ENCODE measurements at regions not wholly inside any gene's neighbourhood (a gene's known extent, or its start where the extent isn't known, plus 50 kb on each side); places are given as distances from the start of the nearest gene placed in this dataset.

DNA sequence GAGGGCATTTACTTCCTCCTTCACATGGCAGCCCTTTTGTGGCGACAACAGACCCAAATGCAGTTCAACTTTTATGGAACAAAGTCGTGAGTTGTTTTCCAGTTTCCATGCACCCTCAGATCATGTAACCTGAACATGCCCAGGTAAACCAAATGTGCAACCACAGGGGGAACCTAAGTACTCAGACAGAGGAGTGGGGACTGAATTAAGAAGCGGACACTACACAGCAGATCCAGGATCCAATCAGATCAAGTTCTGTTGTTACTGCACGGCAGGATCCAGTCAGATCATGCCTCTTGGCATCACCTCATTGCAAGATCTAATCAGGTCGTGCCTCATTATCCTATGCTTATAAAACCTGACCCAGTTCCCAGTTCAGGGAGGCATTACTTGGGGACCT, 115.7 kb downstream of the MATN1 start:
- TF ChIP-seq BACH2 (CRISPR knock-in tag; IDR thresholded peaks at IDR 0.05; ENCODE audit: borderline replicate concordance) (no peak), TCF4 (CRISPR knock-in tag; IDR thresholded peaks at IDR 0.05; ENCODE audit: borderline replicate concordance) (no peak), OSR1 (CRISPR knock-in tag; IDR thresholded peaks at IDR 0.05) (no peak), ZNF565 (CRISPR knock-in tag; conservative IDR thresholded peaks at IDR 0.05; ENCODE audit: low read depth) (no peak), TOX (CRISPR knock-in tag; IDR thresholded peaks at IDR 0.05; ENCODE audit: borderline replicate concordance) (no peak), POU6F1 (CRISPR knock-in tag; IDR thresholded peaks at IDR 0.05; ENCODE audit: borderline replicate concordance, low read depth) (no peak), ZNF8 (CRISPR knock-in tag; IDR thresholded peaks at IDR 0.05) (no peak), PATZ1 (CRISPR knock-in tag; IDR thresholded peaks at IDR 0.05; ENCODE audit: borderline replicate concordance) (no peak), RARB (CRISPR knock-in tag; IDR thresholded peaks at IDR 0.05) (no peak), SNAI2 (CRISPR knock-in tag; IDR thresholded peaks at IDR 0.05) (no peak), PPARA (CRISPR knock-in tag; IDR thresholded peaks at IDR 0.05; ENCODE audit: borderline replicate concordance) (no peak), ARNTL (CRISPR knock-in tag; IDR thresholded peaks at IDR 0.05; ENCODE audit: borderline replicate concordance, low read depth) (no peak)
- no peak for ATAC-seq

DNA sequence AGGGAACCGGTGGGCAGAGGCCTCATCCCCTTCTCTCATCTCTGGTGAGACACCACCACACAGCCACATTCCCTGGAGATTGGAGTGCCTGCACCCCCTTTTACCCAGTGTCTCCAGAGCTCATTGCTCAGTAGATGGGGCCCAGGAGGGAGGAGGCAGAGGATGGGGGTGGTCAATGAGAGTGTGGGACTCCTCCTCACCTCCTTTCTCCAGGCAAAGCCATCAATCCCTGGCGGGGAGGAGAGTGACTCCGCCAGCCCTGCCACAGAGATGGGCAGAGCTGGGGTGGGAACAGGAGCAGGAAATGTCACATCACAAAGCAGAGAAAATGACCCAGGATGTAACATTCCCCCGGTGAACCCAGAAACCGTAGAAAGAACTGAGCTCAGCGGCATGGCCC, 117.2 kb downstream of the MATN1 start:
- no peak for ATAC-seq
- TF ChIP-seq TSHZ2 (CRISPR knock-in tag; IDR thresholded peaks at IDR 0.05) (no peak), ZFP3 (CRISPR knock-in tag; IDR thresholded peaks at IDR 0.05) (no peak), TCF4 (CRISPR knock-in tag; IDR thresholded peaks at IDR 0.05; ENCODE audit: borderline replicate concordance) (no peak), CSDC2 (CRISPR knock-in tag; IDR thresholded peaks at IDR 0.05) (no peak), ISL1 (CRISPR knock-in tag; IDR thresholded peaks at IDR 0.05) (no peak), TOX (CRISPR knock-in tag; IDR thresholded peaks at IDR 0.05; ENCODE audit: borderline replicate concordance) (no peak), CREB5 (CRISPR knock-in tag; IDR thresholded peaks at IDR 0.05; ENCODE audit: low read depth) (no peak), SNAI2 (CRISPR knock-in tag; IDR thresholded peaks at IDR 0.05) (no peak), ZC3H10 (CRISPR knock-in tag; IDR thresholded peaks at IDR 0.05) (no peak), ZFP30 (CRISPR knock-in tag; IDR thresholded peaks at IDR 0.05) (no peak), PPARA (CRISPR knock-in tag; IDR thresholded peaks at IDR 0.05; ENCODE audit: borderline replicate concordance) (no peak), OSR1 (CRISPR knock-in tag; IDR thresholded peaks at IDR 0.05) (no peak), POU6F1 (CRISPR knock-in tag; IDR thresholded peaks at IDR 0.05; ENCODE audit: borderline replicate concordance, low read depth) (no peak), ZNF70 (CRISPR knock-in tag; IDR thresholded peaks at IDR 0.05) (no peak), ESRRG (CRISPR knock-in tag; IDR thresholded peaks at IDR 0.05) (no peak), GLIS3 (CRISPR knock-in tag; IDR thresholded peaks at IDR 0.05) (no peak), PATZ1 (CRISPR knock-in tag; IDR thresholded peaks at IDR 0.05; ENCODE audit: borderline replicate concordance) (no peak), ARNTL (CRISPR knock-in tag; IDR thresholded peaks at IDR 0.05; ENCODE audit: borderline replicate concordance, low read depth) (no peak), ZNF565 (CRISPR knock-in tag; conservative IDR thresholded peaks at IDR 0.05; ENCODE audit: low read depth) (no peak)
- TF ChIP-seq, protein P1, sequence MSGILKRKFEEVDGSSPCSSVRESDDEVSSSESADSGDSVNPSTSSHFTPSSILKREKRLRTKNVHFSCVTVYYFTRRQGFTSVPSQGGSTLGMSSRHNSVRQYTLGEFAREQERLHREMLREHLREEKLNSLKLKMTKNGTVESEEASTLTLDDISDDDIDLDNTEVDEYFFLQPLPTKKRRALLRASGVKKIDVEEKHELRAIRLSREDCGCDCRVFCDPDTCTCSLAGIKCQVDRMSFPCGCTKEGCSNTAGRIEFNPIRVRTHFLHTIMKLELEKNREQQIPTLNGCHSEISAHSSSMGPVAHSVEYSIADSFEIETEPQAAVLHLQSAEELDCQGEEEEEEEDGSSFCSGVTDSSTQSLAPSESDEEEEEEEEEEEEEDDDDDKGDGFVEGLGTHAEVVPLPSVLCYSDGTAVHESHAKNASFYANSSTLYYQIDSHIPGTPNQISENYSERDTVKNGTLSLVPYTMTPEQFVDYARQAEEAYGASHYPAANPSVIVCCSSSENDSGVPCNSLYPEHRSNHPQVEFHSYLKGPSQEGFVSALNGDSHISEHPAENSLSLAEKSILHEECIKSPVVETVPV (CRISPR knock-in tag; IDR thresholded peaks at IDR 0.05), result no peak
